HG03175 (cell line): ENCODE measurements at regions not wholly inside any gene's neighbourhood (a gene's known extent, or its start where the extent isn't known, plus 50 kb on each side); places are given as distances from the start of the nearest gene placed in this dataset.
"Not testable (repeated sequence)": the region's sequence is repeated elsewhere in the genome, so short reads cannot be mapped to it uniquely, and the experiment has no call there.

Source experiments
- ATAC-seq: cut with Tn5 transposase; IDR thresholded peaks from one replicate; pipeline ENCODE4 v1.9.1; 2021; ENCODE audit warnings: mild to moderate bottlenecking, moderate library complexity; ENCODE audit not compliant: unreplicated experiment

- no peak for ATAC-seq
Measured at GRCh38 chr7:119522263-119522662, 750.7 kb upstream of the KCND2 start.

- no peak for ATAC-seq
Measured at GRCh38 chr7:119522698-119523097, 750.3 kb upstream of the KCND2 start.

- no peak for ATAC-seq
Measured at GRCh38 chr7:119545118-119545517, 727.9 kb upstream of the KCND2 start.

GRCh38 chr7:119555788-119556187, 717.2 kb upstream of the KCND2 start:
- no peak for ATAC-seq

- ATAC-seq = no peak
Measured at GRCh38 chr7:119556436-119556835, 716.5 kb upstream of the KCND2 start.

- no peak for ATAC-seq
Measured at GRCh38 chr7:119561751-119562150, 711.2 kb upstream of the KCND2 start.

- ATAC-seq = no peak
Measured at GRCh38 chr7:119562839-119563238, 710.1 kb upstream of the KCND2 start.

GRCh38 chr7:119571666-119572065, 701.3 kb upstream of the KCND2 start:
- no peak for ATAC-seq

GRCh38 chr7:119572132-119572531, 700.8 kb upstream of the KCND2 start:
- no peak for ATAC-seq

- ATAC-seq = no peak
Measured at GRCh38 chr7:119572541-119572940, 700.4 kb upstream of the KCND2 start.

- ATAC-seq = no peak
Measured at GRCh38 chr7:119578116-119578515, 694.9 kb upstream of the KCND2 start.

- ATAC-seq = no peak
Measured at GRCh38 chr7:119594956-119595355, 678.0 kb upstream of the KCND2 start.

GRCh38 chr7:119596651-119597050, 676.3 kb upstream of the KCND2 start:
- no peak for ATAC-seq

GRCh38 chr7:119606297-119606696, 666.7 kb upstream of the KCND2 start:
- no peak for ATAC-seq

GRCh38 chr7:119620769-119621168, 652.2 kb upstream of the KCND2 start:
- ATAC-seq = no peak

- no peak for ATAC-seq
Measured at GRCh38 chr7:119623427-119623826, 649.5 kb upstream of the KCND2 start.

- ATAC-seq = no peak
Measured at GRCh38 chr7:119630406-119630969, 642.5 kb upstream of the KCND2 start.

- not testable (repeated sequence) for ATAC-seq
Measured at GRCh38 chr7:119633812-119634211, 639.2 kb upstream of the KCND2 start.

GRCh38 chr7:119640326-119640725, 632.6 kb upstream of the KCND2 start:
- ATAC-seq = no peak

- no peak for ATAC-seq
Measured at GRCh38 chr7:119640861-119641260, 632.1 kb upstream of the KCND2 start.

- no peak for ATAC-seq
Measured at GRCh38 chr7:119643558-119643957, 629.4 kb upstream of the KCND2 start.

GRCh38 chr7:119647286-119647685, 625.7 kb upstream of the KCND2 start:
- no peak for ATAC-seq

GRCh38 chr7:119648752-119649151, 624.2 kb upstream of the KCND2 start:
- ATAC-seq = not testable (repeated sequence)
